OCI-LY7 (cell line): ENCODE measurements at regions not wholly inside any gene's neighbourhood (a gene's known extent, or its start where the extent isn't known, plus 50 kb on each side); places are given as distances from the start of the nearest gene placed in this dataset.
"Not testable (repeated sequence)": the region's sequence is repeated elsewhere in the genome, so short reads cannot be mapped to it uniquely, and the experiment has no call there.

Experiments used
- BruUV-seq: library from RNA; stranded (reverse); fragments of 400-500 nt; replicated peaks from 2 replicates; lab custom pipeline; 2021; lab: Mats Ljungman, UMichigan
- CTCF ChIA-PET: fragments of 300-600 bp; sonication (Branson Sonifier 250); formaldehyde crosslinking; loops from one replicate; lab custom pipeline; 2022; ENCODE audit warnings: antibody characterized with exemption; ENCODE audit not compliant: unreplicated experiment; lab: Charles Lee
- POLR2A ChIA-PET: fragments of 300-600 bp; sonication (Branson Sonifier 250); formaldehyde crosslinking; loops from one replicate; lab custom pipeline; 2022; ENCODE audit warnings: antibody characterized with exemption; lab: Charles Lee
- DNase-seq: peaks from one replicate; pipeline ENCODE4 v3.0.0-alpha.2; 2015; ENCODE audit warnings: low spot score
- H2AFZ ChIP-seq: fragments of 200-600 bp; sonication (generic), shearing (Covaris generic); 2 replicates; pipeline ENCODE4 v1.6.1; 2014; ENCODE audit warnings: mild to moderate bottlenecking, antibody characterized with exemption, low read length, moderate library complexity
- H3K27ac ChIP-seq: fragments of 200-600 bp; sonication (generic); 2 replicates; pipeline ENCODE4 v1.5.1; 2014; ENCODE audit warnings: mixed run types, low read depth, mild to moderate bottlenecking, moderate library complexity, low read length, inconsistent platforms; ENCODE audit not compliant: poor library complexity, severe bottlenecking
- H3K36me3 ChIP-seq: fragments of 200-600 bp; sonication (generic); 2 replicates; pipeline ENCODE4 v1.6.1; 2014; ENCODE audit warnings: mild to moderate bottlenecking, antibody characterized with exemption, low read length, moderate library complexity, mixed read lengths; ENCODE audit not compliant: insufficient read depth
- H3K4me1 ChIP-seq: fragments of 200-600 bp; sonication (generic); 2 replicates; pipeline ENCODE4 v1.5.1; 2014; ENCODE audit warnings: mild to moderate bottlenecking, low read length; ENCODE audit not compliant: insufficient read depth, poor library complexity, severe bottlenecking
- H3K4me2 ChIP-seq: fragments of 200-600 bp; sonication (generic); 2 replicates; pipeline ENCODE4 v1.6.1; 2014; ENCODE audit warnings: mild to moderate bottlenecking, low read length
- H3K4me3 ChIP-seq: fragments of 200-600 bp; sonication (generic); 2 replicates; pipeline ENCODE4 v1.5.1; 2014; ENCODE audit warnings: mild to moderate bottlenecking, low read depth, low read length; ENCODE audit not compliant: poor library complexity, severe bottlenecking
- H3K79me2 ChIP-seq: fragments of 200-600 bp; sonication (generic); 2 replicates; pipeline ENCODE4 v1.6.1; 2016; ENCODE audit warnings: low read depth, mild to moderate bottlenecking, low read length, moderate library complexity, mixed read lengths; ENCODE audit not compliant: insufficient read depth
- H3K9me2 ChIP-seq: fragments of 200-600 bp; sonication (generic); 2 replicates; pipeline ENCODE4 v1.6.1; 2016; ENCODE audit warnings: mild to moderate bottlenecking, low read length, mixed read lengths; ENCODE audit not compliant: insufficient read depth
- H3K9me3 ChIP-seq: fragments of 200-600 bp; sonication (generic); 2 replicates; pipeline ENCODE4 v1.6.1; 2014; ENCODE audit warnings: mild to moderate bottlenecking, mixed run types, low read length, mixed read lengths
- H4K20me1 ChIP-seq: fragments of 200-600 bp; sonication (generic); 2 replicates; pipeline ENCODE4 v1.6.1; 2014; ENCODE audit warnings: mild to moderate bottlenecking, antibody characterized with exemption, low read length, moderate library complexity, mixed read lengths; ENCODE audit not compliant: insufficient read depth
- EZH2phosphoT487 ChIP-seq: fragments of 200-600 bp; sonication (generic); IDR thresholded peaks from 2 replicates; pipeline ENCODE4 v1.6.1; 2018; ENCODE audit warnings: low read depth, borderline replicate concordance, mild to moderate bottlenecking, mixed run types, antibody characterized with exemption, low read length, moderate library complexity, mixed read lengths
- intact Hi-C: fragments of 100-400 bp; cut with micrococcal nuclease; formaldehyde crosslinking; loops from one replicate; pipeline ENCODE4 v1.10.0; 2022; ENCODE audit not compliant: unreplicated experiment
- TF ChIP-seq, protein P1 (sequence below): fragments of 200-600 bp; sonication (generic); conservative IDR thresholded peaks from 2 replicates; pipeline ENCODE4 v1.5.1; 2014; ENCODE audit warnings: mild to moderate bottlenecking, antibody characterized with exemption, low read length, moderate library complexity, mixed read lengths

DNA sequence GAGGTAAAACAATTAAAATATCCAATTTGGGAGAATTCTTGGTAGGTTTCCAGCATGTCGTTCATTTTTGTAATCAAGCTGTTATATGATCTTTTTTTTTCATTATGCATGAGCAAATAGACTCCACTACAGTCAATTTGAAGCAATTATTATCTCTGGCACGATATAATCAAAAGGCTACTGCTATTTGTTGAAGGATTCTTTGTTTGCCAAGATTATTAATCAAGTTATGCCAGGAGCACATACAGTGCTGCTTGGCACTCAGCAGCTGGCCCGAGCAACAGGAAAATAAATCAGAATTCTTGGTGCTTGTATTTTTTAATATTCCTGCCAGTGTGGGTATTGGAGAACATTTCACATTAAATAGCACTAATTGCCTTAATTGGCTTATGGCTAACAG lies 279.5 kb downstream of the RND3 start:
- Histone ChIP-seq H3K79me2 (no peaks in the 10 kb centered on the region), H3K36me3 (no peaks in the 10 kb centered on the region), H3K4me3 (no peak overlapping the region), H2AFZ (no peak overlapping the region), H3K9me3 (no peaks in the 10 kb centered on the region), H3K4me2 (no peak overlapping the region), H3K9me2 (no peaks in the 10 kb centered on the region), H3K4me1 (no peaks in the 10 kb centered on the region), H3K27ac (no peak overlapping the region), H4K20me1 (no peaks in the 10 kb centered on the region)
- CTCF ChIA-PET = no interaction called here
- POLR2A ChIA-PET = no interaction called here
- no peak for DNase-seq
- TF ChIP-seq EZH2phosphoT487 = no peak
- TF ChIP-seq, protein P1, sequence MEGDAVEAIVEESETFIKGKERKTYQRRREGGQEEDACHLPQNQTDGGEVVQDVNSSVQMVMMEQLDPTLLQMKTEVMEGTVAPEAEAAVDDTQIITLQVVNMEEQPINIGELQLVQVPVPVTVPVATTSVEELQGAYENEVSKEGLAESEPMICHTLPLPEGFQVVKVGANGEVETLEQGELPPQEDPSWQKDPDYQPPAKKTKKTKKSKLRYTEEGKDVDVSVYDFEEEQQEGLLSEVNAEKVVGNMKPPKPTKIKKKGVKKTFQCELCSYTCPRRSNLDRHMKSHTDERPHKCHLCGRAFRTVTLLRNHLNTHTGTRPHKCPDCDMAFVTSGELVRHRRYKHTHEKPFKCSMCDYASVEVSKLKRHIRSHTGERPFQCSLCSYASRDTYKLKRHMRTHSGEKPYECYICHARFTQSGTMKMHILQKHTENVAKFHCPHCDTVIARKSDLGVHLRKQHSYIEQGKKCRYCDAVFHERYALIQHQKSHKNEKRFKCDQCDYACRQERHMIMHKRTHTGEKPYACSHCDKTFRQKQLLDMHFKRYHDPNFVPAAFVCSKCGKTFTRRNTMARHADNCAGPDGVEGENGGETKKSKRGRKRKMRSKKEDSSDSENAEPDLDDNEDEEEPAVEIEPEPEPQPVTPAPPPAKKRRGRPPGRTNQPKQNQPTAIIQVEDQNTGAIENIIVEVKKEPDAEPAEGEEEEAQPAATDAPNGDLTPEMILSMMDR = no peak
- no TSS peak for BruUV-seq
- intact Hi-C loops = no loop called here

DNA sequence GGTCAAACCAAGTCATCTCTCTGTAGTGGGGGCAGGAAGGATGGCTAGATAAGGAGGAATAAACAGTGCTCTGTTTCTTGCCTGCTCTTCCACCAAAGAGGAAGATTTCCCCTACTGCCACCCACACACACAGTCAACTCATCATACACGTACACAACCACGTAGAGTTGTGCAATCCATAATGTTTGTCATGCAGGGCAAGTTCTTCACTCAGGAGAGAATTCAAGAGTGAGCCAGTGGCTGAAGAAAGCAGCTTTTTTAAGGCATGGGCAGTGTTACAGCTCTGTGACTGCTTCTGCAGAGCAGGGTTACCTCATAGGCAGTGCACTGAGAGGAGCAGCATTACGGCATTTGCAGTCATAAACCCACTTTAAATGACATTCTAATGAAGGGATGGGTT lies 283.0 kb downstream of the RND3 start:
- H3K36me3 ChIP-seq = no peaks in the 10 kb centered on the region
- H3K4me1 ChIP-seq = no peaks in the 10 kb centered on the region
- H3K9me3 ChIP-seq = no peaks in the 10 kb centered on the region
- H2AFZ ChIP-seq = no peak overlapping the region
- H3K79me2 ChIP-seq = no peaks in the 10 kb centered on the region
- H3K4me2 ChIP-seq = no peak overlapping the region
- TF ChIP-seq, protein P1 = no peak
- TF ChIP-seq EZH2phosphoT487 = no peak
- CTCF ChIA-PET = no interaction called here
- DNase-seq = no peak
- POLR2A ChIA-PET = no interaction called here
- H3K9me2 ChIP-seq = no peaks in the 10 kb centered on the region
- H3K4me3 ChIP-seq = no peak overlapping the region
- intact Hi-C loops = no loop called here
- no peaks in the 10 kb centered on the region for H4K20me1 ChIP-seq
- no TSS peak for BruUV-seq
- no peak overlapping the region for H3K27ac ChIP-seq

DNA sequence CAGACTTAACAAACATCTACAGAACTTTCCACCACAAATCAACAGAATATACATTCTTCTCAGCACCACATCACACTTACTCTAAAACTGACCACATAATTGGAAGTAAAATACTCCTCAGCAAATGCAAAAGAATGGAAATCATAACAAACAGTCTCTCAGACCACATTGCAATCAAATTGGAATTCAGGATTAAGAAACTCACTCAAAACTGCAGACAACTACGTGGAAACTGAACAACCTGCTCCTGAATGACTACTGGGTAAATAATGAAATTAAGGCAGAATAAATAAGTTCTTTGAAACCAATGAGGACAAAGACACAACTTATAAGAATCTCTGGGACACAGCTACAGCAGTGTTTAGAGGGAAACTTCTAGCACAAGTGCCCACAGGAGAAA lies 292.7 kb downstream of the RND3 start:
- H3K36me3 ChIP-seq, H2AFZ ChIP-seq, POLR2A ChIA-PET, H3K27ac ChIP-seq, DNase-seq, BruUV-seq, H4K20me1 ChIP-seq, H3K9me2 ChIP-seq, H3K79me2 ChIP-seq, CTCF ChIA-PET, H3K9me3 ChIP-seq, H3K4me2 ChIP-seq, H3K4me1 ChIP-seq, H3K4me3 ChIP-seq, intact Hi-C loops: not testable (repeated sequence)
